GM18511 (cell line): ENCODE measurements at regions not wholly inside any gene's neighbourhood (a gene's known extent, or its start where the extent isn't known, plus 50 kb on each side); places are given as distances from the start of the nearest gene placed in this dataset.
"Not testable (repeated sequence)": the region's sequence is repeated elsewhere in the genome, so short reads cannot be mapped to it uniquely, and the experiment has no call there.

Experiments used
- ATAC-seq: cut with Tn5 transposase; IDR thresholded peaks from one replicate; pipeline ENCODE4 v1.9.1; 2021; ENCODE audit warnings: mild to moderate bottlenecking, moderate library complexity; ENCODE audit not compliant: unreplicated experiment

DNA sequence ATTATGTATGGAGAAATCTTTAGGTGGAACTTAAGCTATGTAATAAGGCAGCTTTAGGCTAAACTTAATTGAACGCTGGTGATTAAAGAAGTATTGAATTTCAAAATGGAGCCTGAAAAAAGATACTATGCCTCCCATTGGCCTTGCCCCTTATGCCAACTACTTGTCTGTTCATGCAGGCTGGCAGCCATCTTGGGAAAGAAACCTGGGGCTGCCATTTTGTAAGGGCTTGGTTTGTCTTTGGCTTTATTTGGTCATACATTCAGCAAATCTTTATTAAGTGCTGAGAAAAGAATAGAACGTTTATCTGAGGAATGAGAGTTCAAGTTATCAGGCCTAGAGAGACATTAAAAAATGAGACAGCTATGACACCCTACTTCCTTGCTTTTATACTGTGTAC is 231.3 kb downstream of the KCNE4 start:
- no peak for ATAC-seq

DNA sequence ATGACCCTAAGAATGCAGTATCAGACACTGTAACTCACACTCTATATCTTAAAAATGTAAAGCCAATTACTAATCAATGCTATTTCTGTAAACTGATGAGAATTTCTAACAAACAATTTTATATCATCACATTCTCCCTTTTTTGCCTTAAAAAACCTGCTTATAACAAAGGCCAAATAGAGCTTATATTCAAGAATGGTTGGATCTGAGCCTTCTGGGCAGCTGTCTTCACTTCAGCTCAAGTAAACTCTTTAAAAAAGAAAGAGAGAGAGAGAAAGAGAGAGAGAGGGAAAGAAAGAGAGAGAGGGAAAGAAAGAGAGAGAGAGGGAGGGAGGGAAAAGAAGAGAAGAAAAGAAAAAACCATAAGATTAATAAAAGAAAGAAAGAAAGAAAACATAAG is 231.8 kb downstream of the KCNE4 start:
- ATAC-seq: no peak

DNA sequence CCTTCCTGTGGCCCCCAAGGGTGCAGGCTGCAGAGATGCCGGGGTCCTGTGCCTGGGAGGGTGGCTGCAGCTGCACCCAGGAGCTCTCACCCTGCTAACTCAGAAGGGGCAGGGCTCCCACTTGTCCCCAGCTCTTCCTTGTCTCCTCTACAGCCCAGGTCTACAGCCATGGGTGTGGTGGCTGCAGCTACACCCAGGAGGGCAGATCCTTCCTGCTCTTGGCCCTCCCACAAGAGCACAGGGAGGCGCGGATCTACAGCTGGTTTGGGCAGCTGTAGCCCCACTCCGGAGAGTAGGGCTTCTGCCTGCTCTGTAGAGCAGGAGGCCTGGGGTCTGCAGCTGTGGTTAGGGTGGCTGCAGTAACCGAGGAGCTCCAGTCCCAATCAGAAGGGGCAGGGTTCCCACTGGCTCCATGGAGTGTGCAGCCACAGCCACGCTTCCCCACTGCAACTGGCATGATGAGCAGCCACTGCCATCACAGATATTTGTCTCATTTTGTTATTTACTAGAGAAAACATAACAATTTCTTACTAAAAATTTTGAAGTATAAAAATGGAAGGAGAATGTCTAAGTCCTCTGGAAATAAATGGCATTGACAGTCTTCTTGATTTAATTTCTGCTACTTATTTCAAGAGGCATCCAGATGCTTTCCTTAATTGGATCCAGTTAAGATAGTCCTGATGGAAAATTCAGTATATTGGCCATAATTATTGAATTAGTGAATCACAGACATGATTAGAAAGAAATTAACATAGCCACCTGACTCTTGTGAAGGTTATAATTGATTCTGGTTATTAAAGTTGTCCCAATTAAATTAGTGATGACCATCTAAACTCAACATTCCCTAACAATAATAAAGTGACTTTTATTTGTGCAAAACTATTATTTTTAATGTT is 233.6 kb downstream of the KCNE4 start:
- no peak for ATAC-seq

DNA sequence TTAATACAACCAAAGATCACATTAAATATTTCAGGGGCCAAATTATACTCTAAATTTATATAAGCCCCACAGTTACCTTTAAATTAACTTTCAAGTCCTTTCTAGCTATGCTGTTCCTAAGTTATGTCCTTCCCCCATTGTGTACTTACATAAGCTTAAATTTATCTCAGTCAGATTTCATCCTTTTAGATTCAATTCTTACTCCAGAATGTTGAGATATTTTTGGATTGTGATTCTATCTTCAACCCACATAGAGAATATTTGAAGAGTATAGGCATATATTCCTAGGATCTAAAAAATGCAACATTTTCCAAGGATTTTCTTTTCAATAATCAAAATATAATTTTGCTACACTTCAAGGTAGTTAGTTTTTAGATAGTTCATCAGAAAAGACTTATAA is 242.8 kb downstream of the KCNE4 start:
- ATAC-seq: no peak

DNA sequence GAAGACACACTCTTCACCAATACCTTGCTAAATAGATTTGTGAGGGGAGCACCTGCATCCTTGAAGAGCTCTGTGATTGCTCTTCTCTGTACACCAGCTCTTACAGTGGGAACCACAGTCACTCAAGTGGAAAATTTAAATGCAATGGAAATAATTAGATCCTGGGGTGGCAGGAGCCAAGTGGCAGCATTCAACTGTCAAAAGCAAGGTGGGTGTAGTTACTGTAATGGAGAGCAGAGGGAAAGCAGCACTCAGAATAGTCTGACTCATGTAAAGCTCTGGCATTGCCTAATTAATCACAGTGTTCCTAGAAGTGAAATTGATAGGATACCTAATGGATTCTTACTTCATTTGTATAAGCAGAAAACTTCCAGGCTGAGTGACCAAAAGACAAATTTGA is 245.8 kb downstream of the KCNE4 start:
- no peak for ATAC-seq

DNA sequence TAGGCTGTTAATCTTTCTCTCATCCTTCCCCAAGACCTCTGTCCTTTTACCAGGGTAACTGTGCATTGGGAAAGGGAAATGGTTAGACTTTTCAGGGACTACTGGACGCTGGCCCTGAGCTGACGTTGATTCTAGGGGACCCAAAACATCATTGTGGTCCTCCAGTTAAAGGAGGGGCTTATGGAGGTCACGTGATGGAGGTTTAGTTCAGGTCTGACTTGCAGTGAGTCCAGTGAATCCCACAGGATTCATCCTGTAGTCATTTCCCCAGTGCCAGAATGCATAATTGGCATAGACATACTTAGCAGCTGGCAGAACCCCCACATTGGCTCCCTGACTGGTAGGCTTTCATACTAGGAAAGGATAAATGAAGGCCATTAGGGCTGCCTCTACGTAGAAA is 246.3 kb downstream of the KCNE4 start:
- not testable (repeated sequence) for ATAC-seq

DNA sequence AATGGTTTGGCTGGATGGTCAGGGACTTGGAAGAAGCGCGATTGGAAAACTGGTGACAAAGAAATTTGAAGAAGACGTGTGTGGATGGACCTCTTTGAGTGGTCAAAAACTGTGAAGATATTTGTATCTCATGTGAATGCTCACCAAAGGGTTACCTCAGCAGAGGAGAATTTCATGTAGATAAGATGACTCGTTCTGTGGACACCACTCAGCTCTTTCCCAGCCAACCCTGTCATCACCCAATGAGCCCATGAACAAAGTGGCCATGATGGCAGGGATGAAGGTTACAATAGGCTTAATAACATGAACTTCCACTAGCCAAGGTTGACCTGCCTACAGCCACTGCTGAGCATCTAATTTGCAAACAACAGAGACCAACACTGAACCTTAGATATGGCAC is 248.3 kb downstream of the KCNE4 start:
- no peak for ATAC-seq

DNA sequence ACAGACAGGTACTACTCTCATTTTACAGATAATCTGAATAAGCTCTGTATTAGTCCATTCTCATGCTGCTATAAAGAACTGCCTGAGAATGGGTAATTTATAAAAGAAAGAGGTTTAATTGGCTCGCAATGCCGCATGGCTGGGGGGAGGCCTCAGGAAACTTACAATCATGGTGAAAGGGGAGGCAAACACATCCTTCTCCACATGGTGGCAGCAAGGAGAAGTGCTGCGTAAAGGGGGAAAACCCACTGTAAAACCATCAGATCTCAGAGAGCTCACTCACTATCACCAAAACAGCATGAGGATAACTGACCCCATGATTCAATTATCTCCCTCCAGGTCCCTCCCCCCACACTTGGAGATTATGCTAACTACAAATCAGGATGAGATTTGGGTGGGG is 254.4 kb downstream of the KCNE4 start:
- ATAC-seq: peak; percentile 81

DNA sequence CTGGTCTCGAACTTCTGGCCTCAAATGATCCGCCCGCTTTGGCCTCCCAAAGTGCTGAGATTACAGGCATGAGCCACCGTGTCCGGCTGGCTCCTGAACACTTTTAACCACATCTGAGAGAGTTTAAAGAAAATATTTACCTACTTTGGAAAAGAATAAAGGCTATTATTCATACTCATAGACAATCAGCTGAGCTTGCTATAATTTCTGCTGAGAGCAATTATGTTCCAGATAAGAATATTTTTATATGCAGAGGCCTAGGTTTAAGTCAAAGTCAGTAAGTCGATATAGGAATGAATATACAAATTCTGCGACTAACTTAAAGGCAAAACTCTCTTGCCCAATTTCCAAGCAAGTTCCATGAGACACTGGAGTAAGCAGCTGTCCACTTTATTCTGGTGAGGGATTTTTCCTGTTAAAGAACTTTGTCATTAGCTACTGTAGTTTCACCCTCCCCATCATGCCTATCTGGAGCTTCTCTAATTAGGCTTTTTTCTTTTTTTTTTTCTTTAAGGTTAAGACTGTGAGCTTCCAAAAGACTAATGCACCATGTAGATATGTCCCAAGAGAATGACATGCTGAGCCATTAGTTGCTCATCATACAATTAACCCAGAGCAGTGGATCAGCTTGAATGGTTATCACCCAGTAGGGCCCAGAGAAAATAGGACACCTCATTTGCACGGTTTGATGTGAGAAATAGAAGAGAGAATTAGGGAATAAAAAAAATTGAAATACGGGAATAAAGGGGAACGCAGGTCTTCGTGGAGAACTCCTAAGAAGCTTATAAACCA is 260.1 kb downstream of the KCNE4 start:
- ATAC-seq: no peak

DNA sequence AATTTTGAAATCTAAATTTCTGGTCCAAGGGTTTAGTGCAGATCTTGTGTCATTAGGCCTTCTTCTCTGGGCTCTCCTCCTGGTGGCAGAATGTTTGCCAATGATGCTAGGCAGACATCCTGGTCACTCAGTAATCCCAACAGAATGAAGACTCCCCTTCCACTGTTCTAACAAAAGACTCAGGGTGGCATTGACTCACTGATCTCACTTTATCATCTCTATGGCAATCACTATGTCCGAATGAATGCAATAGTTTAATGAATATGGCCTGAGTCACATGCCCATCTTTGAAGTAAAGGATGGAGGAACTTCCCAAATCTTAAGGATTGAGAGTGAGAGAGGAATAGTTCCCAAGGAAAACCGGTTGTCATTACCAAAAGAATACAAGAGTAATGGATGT is 261.1 kb downstream of the KCNE4 start:
- no peak for ATAC-seq

DNA sequence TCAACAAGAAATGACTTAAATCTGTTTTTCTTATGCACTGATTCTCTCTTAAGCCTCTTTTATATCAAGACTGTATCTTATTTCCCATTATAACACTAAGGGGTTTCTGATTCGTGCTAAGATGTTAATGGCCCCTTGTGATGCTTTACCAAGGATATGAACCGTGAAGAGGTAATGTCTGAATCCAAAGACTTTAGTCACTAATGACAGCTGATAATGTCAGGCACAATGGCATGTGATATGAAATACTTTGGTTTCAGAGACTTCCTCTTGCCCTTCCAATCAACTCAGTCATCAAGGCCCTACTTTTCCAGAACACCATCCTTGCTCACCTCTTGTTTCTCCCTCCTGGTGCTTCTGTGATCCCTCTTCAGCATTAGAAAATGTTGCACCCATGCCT is 262.8 kb downstream of the KCNE4 start:
- ATAC-seq: no peak

DNA sequence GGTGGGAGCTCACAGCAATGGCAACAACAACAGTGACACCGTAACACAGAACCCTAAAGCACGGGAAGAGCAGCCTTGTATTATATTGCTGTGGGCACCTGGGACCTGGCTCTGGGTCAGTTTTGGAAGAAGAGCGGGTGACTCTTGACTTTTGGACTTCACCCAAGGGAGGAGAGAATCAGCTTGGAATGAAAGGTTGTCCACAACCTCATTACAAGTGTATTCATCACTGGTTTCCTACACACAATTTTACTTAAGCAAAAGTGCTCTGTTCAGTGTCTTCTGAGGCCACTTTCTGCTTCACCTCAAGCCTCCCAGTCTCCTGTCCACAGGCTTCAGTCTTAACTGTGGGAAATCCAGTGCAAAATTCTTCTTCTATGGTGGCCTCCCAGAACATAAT is 263.8 kb downstream of the KCNE4 start:
- no peak for ATAC-seq

DNA sequence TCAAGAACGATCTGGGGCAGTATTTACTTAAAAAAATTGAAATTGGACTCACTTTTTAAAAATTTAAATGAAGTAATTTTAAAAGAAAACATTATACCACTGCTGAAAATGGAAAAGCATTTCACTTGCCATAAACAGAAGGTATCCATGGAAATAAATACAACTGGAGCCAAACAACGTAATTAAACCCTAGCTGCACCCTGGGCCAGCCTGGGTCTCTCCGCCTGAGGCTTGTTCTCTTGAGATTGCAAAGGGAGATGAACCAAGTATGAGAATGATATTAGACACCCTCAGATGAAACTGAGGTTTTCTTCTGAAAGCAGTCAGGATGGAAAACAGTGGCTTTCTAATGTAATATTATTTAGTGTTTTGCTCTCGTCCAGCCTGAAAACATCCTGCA is 264.4 kb downstream of the KCNE4 start:
- no peak for ATAC-seq

DNA sequence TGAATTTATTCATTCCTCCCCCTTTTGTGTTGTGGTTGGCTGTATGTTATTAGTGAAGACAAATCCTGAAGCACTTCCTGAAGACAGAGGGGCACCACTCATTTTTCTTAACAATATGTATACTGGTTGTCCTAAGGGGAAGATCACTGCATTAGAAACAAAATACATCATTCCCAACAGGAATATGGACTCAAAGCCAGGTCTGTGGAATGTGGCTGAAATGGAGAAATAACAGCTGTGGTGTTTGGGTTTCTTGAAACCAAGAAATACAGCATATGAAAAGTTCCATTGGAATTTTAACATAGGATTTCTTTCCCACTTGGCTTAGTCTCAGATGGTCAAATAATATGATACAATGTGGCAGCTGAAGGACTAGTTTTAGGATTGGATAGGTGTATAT is 267.6 kb downstream of the KCNE4 start:
- ATAC-seq: no peak

DNA sequence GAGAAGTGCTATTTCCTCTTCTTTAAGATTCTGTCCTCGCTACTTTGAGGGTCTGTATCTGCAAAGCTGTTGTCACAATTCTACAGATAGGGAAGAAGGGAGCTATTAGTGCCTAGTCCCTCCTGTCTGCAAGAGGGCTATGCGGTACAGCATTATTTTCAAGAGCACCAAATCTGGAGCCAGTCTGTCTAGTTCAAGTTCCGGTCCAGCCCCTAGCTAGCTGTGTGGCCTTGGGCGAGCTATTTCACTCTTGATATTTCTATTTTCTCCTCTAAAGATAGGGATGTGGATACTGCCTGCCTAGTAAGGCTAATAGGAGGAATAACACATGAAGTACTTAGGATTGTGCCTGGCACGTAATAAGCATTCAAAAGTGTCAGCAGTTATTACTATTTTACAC is 272.4 kb downstream of the KCNE4 start:
- no peak for ATAC-seq

DNA sequence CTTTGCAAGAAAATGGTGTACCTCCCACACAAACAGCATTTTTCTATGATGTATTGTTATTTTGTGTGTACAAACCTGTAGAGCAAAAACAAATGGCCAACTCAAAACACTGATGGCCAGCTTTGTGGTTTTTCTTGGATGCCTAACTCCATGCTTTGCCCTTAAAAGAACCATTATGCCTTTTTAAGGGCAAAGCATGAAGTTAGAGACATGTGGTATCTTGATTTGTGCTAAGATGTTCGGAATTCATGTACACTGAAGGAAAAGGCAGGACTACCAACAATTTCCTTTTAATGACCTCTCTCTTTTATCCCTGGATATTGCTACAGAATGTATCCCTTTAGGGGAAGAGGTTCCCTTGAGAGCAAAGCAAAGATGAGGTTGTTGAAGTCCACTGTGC is 273.6 kb downstream of the SCG2 start:
- no peak for ATAC-seq

DNA sequence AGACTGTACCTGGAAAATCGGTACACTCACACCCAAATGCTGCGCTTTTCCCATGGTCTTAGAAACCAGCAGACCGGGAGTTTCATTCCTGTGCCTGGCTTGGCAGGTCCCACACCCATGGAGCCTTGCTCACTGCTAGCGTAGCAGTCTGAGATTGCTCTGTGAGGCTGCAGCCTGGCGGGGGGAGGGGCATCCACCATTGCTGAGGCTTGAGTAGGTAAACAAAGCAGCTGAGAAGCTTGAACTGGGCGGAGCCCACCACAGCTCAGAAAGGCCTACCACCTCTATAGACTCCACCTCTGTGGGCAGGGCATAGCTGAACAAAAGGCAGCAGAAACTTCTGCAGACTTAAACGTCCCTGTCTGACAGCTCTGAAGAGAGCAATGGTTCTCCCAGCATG is 271.4 kb downstream of the SCG2 start:
- not testable (repeated sequence) for ATAC-seq

DNA sequence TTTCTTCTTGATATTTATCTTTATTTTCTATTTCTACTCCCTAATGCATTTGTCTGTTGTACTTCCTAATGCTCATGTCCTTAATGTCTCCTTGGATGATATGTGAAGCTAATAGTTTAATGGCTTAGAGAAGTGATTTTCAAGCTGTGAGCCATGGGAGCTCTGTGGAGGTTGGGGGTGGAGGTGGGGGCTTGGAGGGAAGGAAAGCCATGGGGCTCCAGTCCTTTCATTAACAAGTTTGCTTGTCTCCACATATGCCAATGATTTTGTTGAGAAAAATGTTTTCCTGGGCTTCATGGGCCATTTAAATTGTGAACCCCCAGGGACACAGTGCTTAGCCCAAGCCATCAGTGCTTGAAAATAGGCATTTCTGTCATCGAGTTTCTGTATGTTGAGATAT is 264.1 kb downstream of the SCG2 start:
- ATAC-seq: no peak

DNA sequence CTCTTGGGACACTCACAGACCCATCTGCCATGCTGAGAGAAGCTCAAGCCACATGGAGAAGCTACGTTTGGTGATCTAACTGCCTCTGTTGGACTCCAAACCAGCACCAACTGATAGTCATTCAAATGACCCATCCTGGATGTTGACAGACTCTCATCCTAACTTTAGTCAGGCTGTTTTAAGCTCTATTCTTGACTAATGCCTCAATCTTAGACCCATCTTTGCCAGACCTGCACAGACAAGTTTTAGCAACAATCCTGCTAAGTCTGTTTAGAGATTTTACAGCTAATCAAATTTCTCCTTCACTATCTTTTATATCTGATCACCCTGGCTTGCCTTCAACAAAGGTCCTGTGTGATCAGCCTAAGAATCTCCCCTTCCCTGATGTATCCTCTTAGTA is 245.1 kb downstream of the SCG2 start:
- ATAC-seq: no peak

DNA sequence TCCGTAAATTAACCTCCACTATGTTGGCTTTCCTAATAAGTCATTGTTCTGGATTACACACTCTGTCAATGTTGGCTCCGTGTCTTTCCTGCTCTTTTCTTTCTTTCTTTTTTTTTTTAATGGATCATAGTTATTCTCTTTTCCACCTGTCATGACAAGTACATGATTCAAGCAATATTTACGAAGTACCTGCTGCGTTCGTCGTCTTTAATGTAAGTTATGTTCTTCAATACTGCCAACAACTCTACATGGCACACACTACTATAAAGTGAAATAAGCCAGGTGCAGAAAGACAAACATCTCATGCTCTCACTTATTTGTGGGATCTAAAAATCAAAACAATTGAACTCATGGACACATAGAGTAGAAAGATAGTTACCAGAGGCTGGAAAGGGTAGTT is 239.1 kb downstream of the SCG2 start:
- no peak for ATAC-seq

DNA sequence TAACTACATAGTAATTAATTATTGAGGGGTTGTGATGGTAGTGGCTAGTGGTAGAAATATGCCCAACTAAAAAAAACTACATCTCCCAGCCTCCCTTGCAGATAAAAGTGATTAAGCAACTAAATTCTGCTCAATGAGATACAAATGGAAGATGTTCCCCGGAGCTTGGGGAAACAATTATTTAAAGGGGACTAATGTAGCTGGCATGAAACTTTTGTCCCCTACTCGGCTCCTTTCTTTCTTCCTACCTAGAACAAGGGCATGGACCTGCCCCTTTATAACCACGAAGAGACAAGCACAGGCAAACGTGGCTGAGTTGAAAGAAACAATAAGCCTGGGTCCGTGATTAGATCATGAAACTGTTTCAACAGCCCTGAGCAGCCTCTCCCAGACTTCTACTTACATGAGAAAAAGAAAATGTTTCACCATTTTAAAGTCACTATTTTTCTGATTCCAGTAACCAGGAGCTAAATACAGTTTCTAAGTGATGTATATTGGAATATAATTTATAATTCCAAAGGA is 236.9 kb downstream of the SCG2 start:
- no peak for ATAC-seq

DNA sequence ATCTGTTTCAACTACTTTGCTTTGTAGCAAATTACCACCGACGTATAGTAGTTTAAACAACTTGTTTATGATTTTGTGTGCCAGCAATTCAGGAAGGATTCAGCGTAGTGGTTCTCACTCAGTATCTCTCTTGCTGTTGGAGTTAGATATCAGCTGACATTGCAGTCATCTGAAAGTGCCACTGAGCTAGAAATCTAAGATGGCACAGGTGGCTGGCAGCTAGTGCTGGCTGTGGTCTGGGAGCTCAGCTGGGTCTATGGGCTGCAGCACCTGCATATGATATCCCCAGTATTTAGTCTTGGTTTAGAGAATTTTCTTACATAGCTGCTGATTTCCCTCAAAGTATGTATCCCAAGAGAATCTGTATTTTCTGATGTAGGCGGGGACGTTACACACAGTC is 235.6 kb downstream of the SCG2 start:
- no peak for ATAC-seq
